HG03439 (cell line): ENCODE measurements at regions not wholly inside any gene's neighbourhood (a gene's known extent, or its start where the extent isn't known, plus 50 kb on each side); places are given as distances from the start of the nearest gene placed in this dataset.

Experiments used
- ATAC-seq: cut with Tn5 transposase; IDR thresholded peaks from one replicate; pipeline ENCODE4 v1.9.1; 2021; ENCODE audit warnings: mild to moderate bottlenecking, moderate library complexity; ENCODE audit not compliant: unreplicated experiment

- no peak for ATAC-seq
Observed at GRCh38 chr5:88545338-88545737, 276.7 kb upstream of the TMEM161B start.

GRCh38 chr5:88544671-88545070 lies 276.0 kb upstream of the TMEM161B start:
- ATAC-seq = no peak

- ATAC-seq = no peak
Observed at GRCh38 chr5:88544136-88544645, 275.5 kb upstream of the TMEM161B start.

GRCh38 chr5:88542786-88543185 lies 274.1 kb upstream of the TMEM161B start:
- no peak for ATAC-seq

GRCh38 chr5:88540471-88541115 lies 271.9 kb upstream of the TMEM161B start:
- ATAC-seq = no peak

GRCh38 chr5:88539693-88540365 lies 271.2 kb upstream of the TMEM161B start:
- no peak for ATAC-seq

- ATAC-seq = no peak
Observed at GRCh38 chr5:88539026-88539425, 270.4 kb upstream of the TMEM161B start.

- no peak for ATAC-seq
Observed at GRCh38 chr5:88536146-88536545, 267.5 kb upstream of the TMEM161B start.

GRCh38 chr5:88524941-88525340 lies 256.3 kb upstream of the TMEM161B start:
- no peak for ATAC-seq

GRCh38 chr5:88519066-88519465 lies 250.4 kb upstream of the TMEM161B start:
- no peak for ATAC-seq

- no peak for ATAC-seq
Observed at GRCh38 chr5:88518131-88519016, 249.7 kb upstream of the TMEM161B start.

GRCh38 chr5:88515881-88516819 lies 247.5 kb upstream of the TMEM161B start:
- ATAC-seq = no peak

GRCh38 chr5:88515068-88515467 lies 246.4 kb upstream of the TMEM161B start:
- no peak for ATAC-seq

- no peak for ATAC-seq
Observed at GRCh38 chr5:88509403-88509802, 240.8 kb upstream of the TMEM161B start.

GRCh38 chr5:88507261-88507660 lies 238.6 kb upstream of the TMEM161B start:
- ATAC-seq = no peak

GRCh38 chr5:88503406-88503805 lies 234.8 kb upstream of the TMEM161B start:
- ATAC-seq = no peak

- ATAC-seq = no peak
Observed at GRCh38 chr5:88503041-88503345, 234.3 kb upstream of the TMEM161B start.

- ATAC-seq = peak; percentile 93
Observed at GRCh38 chr5:88502179-88503040, 233.8 kb upstream of the TMEM161B start.

GRCh38 chr5:88495810-88496209 lies 227.2 kb upstream of the TMEM161B start:
- no peak for ATAC-seq

- ATAC-seq = no peak
Observed at GRCh38 chr5:88490874-88491273, 222.2 kb upstream of the TMEM161B start.
